ENCODE measurements at regions not wholly inside any gene's neighbourhood (a gene's known extent, or its start where the extent isn't known, plus 50 kb on each side); places are given as distances from the start of the nearest gene placed in this dataset.

DNA sequence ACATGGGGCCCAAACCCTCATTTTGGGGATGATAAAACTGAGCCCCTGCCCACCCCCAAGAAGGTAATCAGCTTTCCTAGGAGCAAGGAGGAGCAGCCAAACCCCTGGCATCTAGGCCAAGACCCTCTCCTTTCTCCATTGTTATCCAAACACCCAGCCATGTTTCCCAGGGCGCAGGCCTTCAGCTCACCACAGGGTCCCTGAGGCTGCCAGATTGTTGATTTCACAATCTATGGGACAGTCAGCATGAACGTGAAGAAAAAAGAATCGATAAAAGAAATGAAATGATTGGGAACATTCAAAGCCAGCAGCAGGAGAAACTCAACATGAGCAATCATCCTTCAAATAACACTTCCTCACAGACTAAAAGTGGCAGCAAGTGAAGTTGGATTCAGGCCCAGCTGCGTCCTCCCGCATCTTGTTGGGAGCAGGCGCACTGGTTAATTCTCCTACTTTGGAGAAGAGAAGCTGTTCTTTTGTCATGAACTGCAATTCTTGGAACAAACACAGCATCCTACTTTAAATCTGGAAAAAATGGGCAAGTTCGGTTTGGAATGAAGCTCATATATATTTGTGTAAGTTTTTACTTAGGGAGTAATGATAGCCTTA is 241.8 kb upstream of the PRDM1 start:
- Histone ChIP-seq H3K27me3 (ENCODE audit: control insufficient read depth, low read length) (no peaks in the 10 kb centered on the region), H3K36me3 (ENCODE audit: control insufficient read depth, low read length) (no peaks in the 10 kb centered on the region), H3K9me2 (replicated peaks; ENCODE audit: control insufficient read depth, low read length) (no peaks in the 10 kb centered on the region), H3K4me1 (ENCODE audit: control insufficient read depth, low read length) (no peaks in the 10 kb centered on the region), H4K20me1 (ENCODE audit: control insufficient read depth, insufficient read depth, low read depth, low read length) (no peaks in the 10 kb centered on the region), H3K9me3 (ENCODE audit: control insufficient read depth, insufficient read depth, low read length) (no peaks in the 10 kb centered on the region), H3K27ac (ENCODE audit: low read depth, low read length) (no peak overlapping the region), H3F3A (ENCODE audit: control insufficient read depth, insufficient read depth) (no peaks in the 10 kb centered on the region), H3K4me3 (ENCODE audit: low read length) (no peak overlapping the region), H3K4me2 (ENCODE audit: low read length) (no peak overlapping the region), H3K79me2 (ENCODE audit: control insufficient read depth, low read length) (no peaks in the 10 kb centered on the region)
- no peak for TF ChIP-seq EZH2phosphoT487 (IDR thresholded peaks at IDR 0.05; ENCODE audit: borderline replicate concordance, low read length)
- no peak for TF ChIP-seq CTCF (IDR thresholded peaks at IDR 0.05; ENCODE audit: low read depth, low read length, poor library complexity, severe bottlenecking)

- H3K9me3 ChIP-seq (ENCODE audit: control insufficient read depth, insufficient read depth, low read length): no peaks in the 10 kb centered on the region
- TF ChIP-seq EZH2phosphoT487 (IDR thresholded peaks at IDR 0.05; ENCODE audit: borderline replicate concordance, low read length) (no peak), CTCF (IDR thresholded peaks at IDR 0.05; ENCODE audit: low read depth, low read length, poor library complexity, severe bottlenecking) (no peak)
- H3F3A ChIP-seq (ENCODE audit: control insufficient read depth, insufficient read depth): no peaks in the 10 kb centered on the region
- H3K4me1 ChIP-seq (ENCODE audit: control insufficient read depth, low read length): no peaks in the 10 kb centered on the region
- no peaks in the 10 kb centered on the region for H4K20me1 ChIP-seq (ENCODE audit: control insufficient read depth, insufficient read depth, low read depth, low read length)
- H3K9me2 ChIP-seq (replicated peaks; ENCODE audit: control insufficient read depth, low read length): no peaks in the 10 kb centered on the region
- H3K4me3 ChIP-seq (ENCODE audit: low read length): no peak overlapping the region
- no peak overlapping the region for H3K27ac ChIP-seq (ENCODE audit: low read depth, low read length)
- H3K79me2 ChIP-seq (ENCODE audit: control insufficient read depth, low read length): no peaks in the 10 kb centered on the region
- H3K36me3 ChIP-seq (ENCODE audit: control insufficient read depth, low read length): no peaks in the 10 kb centered on the region
- no peaks in the 10 kb centered on the region for H3K27me3 ChIP-seq (ENCODE audit: control insufficient read depth, low read length)
- H3K4me2 ChIP-seq (ENCODE audit: low read length): no peak overlapping the region
Measured at GRCh38 chr6:105839266-105839665, 246.9 kb upstream of the PRDM1 start.

DNA sequence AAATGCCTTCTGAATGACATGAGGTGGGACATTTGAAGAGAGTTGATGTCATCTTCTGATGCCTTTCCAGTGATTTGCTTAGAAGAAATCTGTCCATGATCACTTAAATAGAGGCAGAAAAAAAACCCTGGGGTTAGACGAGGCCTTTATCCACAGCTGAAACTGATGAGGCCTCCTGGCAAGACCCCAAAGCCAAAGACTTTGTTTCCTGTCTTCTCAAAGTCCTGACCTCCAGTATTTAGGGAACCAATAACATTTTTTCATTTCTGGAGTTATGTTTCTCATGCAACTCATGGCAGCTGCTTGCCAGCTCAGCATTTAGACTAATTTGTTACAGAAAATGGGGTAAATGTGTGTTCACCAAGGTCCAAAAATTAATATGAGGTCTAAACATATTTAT is 248.0 kb upstream of the PRDM1 start:
- H3K4me3 ChIP-seq (ENCODE audit: low read length): no peak overlapping the region
- TF ChIP-seq EZH2phosphoT487 (IDR thresholded peaks at IDR 0.05; ENCODE audit: borderline replicate concordance, low read length): no peak
- H3K36me3 ChIP-seq (ENCODE audit: control insufficient read depth, low read length): no peaks in the 10 kb centered on the region
- H3K79me2 ChIP-seq (ENCODE audit: control insufficient read depth, low read length): no peaks in the 10 kb centered on the region
- H3K9me2 ChIP-seq (replicated peaks; ENCODE audit: control insufficient read depth, low read length): no peaks in the 10 kb centered on the region
- H3K4me1 ChIP-seq (ENCODE audit: control insufficient read depth, low read length): no peaks in the 10 kb centered on the region
- H3K27me3 ChIP-seq (ENCODE audit: control insufficient read depth, low read length): no peaks in the 10 kb centered on the region
- no peaks in the 10 kb centered on the region for H4K20me1 ChIP-seq (ENCODE audit: control insufficient read depth, insufficient read depth, low read depth, low read length)
- H3K4me2 ChIP-seq (ENCODE audit: low read length): no peak overlapping the region
- H3F3A ChIP-seq (ENCODE audit: control insufficient read depth, insufficient read depth): no peaks in the 10 kb centered on the region
- H3K27ac ChIP-seq (ENCODE audit: low read depth, low read length): no peak overlapping the region
- H3K9me3 ChIP-seq (ENCODE audit: control insufficient read depth, insufficient read depth, low read length): no peaks in the 10 kb centered on the region

GRCh38 chr6:105836889-105837288 is 249.2 kb upstream of the PRDM1 start:
- Histone ChIP-seq H4K20me1 (ENCODE audit: control insufficient read depth, insufficient read depth, low read depth, low read length) (no peaks in the 10 kb centered on the region), H3K27me3 (ENCODE audit: control insufficient read depth, low read length) (no peaks in the 10 kb centered on the region), H3K4me2 (ENCODE audit: low read length) (no peak overlapping the region), H3K4me3 (ENCODE audit: low read length) (no peak overlapping the region), H3K79me2 (ENCODE audit: control insufficient read depth, low read length) (no peaks in the 10 kb centered on the region), H3K9me3 (ENCODE audit: control insufficient read depth, insufficient read depth, low read length) (no peaks in the 10 kb centered on the region), H3K4me1 (ENCODE audit: control insufficient read depth, low read length) (no peaks in the 10 kb centered on the region), H3F3A (ENCODE audit: control insufficient read depth, insufficient read depth) (no peaks in the 10 kb centered on the region), H3K27ac (ENCODE audit: low read depth, low read length) (no peak overlapping the region), H3K36me3 (ENCODE audit: control insufficient read depth, low read length) (no peaks in the 10 kb centered on the region), H3K9me2 (replicated peaks; ENCODE audit: control insufficient read depth, low read length) (no peaks in the 10 kb centered on the region)
- TF ChIP-seq EZH2phosphoT487 (IDR thresholded peaks at IDR 0.05; ENCODE audit: borderline replicate concordance, low read length) (no peak), CTCF (IDR thresholded peaks at IDR 0.05; ENCODE audit: low read depth, low read length, poor library complexity, severe bottlenecking) (no peak)

Measured in DOHH2 (cell line).